Transverse colon (tissue), 4 donors: ENCODE measurements at regions not wholly inside any gene's neighbourhood (a gene's known extent, or its start where the extent isn't known, plus 50 kb on each side); places are given as distances from the start of the nearest gene placed in this dataset.

Source experiments
- POLR2A ChIP-seq: fragments of 450-650 bp; IDR thresholded peaks from one replicate; pipeline ENCODE4 v1.6.1; 2016; ENCODE audit warnings: antibody characterized with exemption, mild to moderate bottlenecking, moderate library complexity
- POLR2AphosphoS5 ChIP-seq, 3 donors: sonication (generic); formaldehyde crosslinking; IDR thresholded peaks; one replicate each; pipeline ENCODE4 v1.6.1; 2016; ENCODE audit warnings: antibody characterized with exemption in 3 of 3
- TF ChIP-seq, protein P1 (sequence below), 5 experiments: fragments of 200-600 bp in 3 of 5; fragments of 450-650 bp in 2 of 5; sonication (generic) in 3 of 5; IDR thresholded peaks; 1 replicate in 2 of 5; 2 replicates in 3 of 5; pipeline ENCODE4 v1.5.1; 2016 to 2017; ENCODE audit warnings: antibody characterized with exemption in 5 of 5, inconsistent platforms in 3 of 5, mild to moderate bottlenecking in 2 of 5, moderate library complexity in 1 of 5

DNA sequence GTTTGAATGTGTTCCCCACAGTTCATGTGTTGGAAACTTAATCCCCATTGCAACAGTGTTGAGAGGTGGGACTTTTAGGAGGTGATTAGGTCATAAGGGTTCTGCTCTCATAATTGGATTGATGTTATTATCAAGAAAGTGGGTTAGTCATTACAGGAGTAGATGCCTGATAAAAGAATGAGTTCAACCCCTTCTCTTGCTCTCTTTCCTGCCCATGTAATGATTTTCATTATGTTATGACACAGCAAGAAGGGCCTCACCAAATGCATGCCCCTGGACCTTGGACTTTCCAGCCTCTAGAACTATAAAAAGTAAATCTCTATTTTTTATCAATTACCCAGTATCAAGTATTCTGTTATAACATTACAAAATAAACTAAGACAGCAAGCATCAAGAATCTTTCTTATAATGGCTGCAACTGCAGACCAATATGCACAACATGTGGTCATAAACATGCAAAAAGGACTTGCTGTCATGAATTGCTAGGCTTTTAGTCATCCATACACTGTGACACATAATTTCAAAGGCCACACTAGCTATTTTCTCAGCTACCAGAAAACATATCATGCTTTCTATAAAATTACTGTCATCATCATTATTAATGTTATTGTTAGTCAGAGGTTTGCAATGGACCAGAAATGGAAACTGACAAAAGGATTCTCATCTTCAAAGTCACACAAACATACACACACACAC is 99.9 kb upstream of the GUCY1A2 start:
- TF ChIP-seq, protein P1, sequence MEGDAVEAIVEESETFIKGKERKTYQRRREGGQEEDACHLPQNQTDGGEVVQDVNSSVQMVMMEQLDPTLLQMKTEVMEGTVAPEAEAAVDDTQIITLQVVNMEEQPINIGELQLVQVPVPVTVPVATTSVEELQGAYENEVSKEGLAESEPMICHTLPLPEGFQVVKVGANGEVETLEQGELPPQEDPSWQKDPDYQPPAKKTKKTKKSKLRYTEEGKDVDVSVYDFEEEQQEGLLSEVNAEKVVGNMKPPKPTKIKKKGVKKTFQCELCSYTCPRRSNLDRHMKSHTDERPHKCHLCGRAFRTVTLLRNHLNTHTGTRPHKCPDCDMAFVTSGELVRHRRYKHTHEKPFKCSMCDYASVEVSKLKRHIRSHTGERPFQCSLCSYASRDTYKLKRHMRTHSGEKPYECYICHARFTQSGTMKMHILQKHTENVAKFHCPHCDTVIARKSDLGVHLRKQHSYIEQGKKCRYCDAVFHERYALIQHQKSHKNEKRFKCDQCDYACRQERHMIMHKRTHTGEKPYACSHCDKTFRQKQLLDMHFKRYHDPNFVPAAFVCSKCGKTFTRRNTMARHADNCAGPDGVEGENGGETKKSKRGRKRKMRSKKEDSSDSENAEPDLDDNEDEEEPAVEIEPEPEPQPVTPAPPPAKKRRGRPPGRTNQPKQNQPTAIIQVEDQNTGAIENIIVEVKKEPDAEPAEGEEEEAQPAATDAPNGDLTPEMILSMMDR (IDR thresholded peaks at IDR 0.05): no peak
- TF ChIP-seq POLR2A: no peak
- TF ChIP-seq POLR2AphosphoS5 (IDR thresholded peaks at IDR 0.05): no peak
